ENCODE measurements at regions not wholly inside any gene's neighbourhood (a gene's known extent, or its start where the extent isn't known, plus 50 kb on each side); places are given as distances from the start of the nearest gene placed in this dataset.
"Not testable (repeated sequence)": the region's sequence is repeated elsewhere in the genome, so short reads cannot be mapped to it uniquely, and the experiment has no call there.

DNA sequence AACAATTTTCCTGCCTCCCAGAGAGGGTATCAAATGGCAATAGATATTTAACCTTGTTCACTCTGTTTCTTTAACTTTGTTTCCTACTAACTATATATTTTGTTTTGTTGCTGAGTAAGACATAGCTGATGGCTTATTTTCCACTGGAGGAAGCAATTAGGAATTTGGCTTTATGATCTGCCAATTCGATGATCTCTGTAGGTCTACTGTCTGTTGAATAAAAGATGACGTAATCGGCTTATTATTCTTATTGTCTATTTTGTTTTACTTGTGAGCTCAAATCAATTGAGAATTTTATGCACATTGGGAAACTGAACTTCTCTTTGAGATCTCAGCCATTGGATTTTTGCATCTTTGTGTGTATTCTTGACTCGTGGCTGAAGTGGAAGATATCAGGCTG is 862.6 kb downstream of the EFNB2 start:
- H3K9me3 Mint-ChIP-seq = peaks cover 6% of the 10 kb centered on the region
- H3K27ac Mint-ChIP-seq = no peak overlapping the region
- no peaks in the 10 kb centered on the region for H3K4me1 Mint-ChIP-seq
- no peaks in the 10 kb centered on the region for H3K36me3 Mint-ChIP-seq (ENCODE audit: low read depth)
- CTCF ChIA-PET = no interaction called here
- no peak for DNase-seq
- H3K4me3 Mint-ChIP-seq = no peak overlapping the region
- H3K27me3 Mint-ChIP-seq = no peaks in the 10 kb centered on the region
- POLR2A ChIA-PET = no interaction called here

- H3K9me3 Mint-ChIP-seq; DNase-seq; POLR2A ChIA-PET; H3K27ac Mint-ChIP-seq; H3K27me3 Mint-ChIP-seq; CTCF ChIA-PET; H3K4me1 Mint-ChIP-seq; H3K4me3 Mint-ChIP-seq; H3K36me3 Mint-ChIP-seq (ENCODE audit: low read depth): not testable (repeated sequence)
These were observed 864.3 kb downstream of the EFNB2 start for GRCh38 chr13:105671131-105671530.

DNA sequence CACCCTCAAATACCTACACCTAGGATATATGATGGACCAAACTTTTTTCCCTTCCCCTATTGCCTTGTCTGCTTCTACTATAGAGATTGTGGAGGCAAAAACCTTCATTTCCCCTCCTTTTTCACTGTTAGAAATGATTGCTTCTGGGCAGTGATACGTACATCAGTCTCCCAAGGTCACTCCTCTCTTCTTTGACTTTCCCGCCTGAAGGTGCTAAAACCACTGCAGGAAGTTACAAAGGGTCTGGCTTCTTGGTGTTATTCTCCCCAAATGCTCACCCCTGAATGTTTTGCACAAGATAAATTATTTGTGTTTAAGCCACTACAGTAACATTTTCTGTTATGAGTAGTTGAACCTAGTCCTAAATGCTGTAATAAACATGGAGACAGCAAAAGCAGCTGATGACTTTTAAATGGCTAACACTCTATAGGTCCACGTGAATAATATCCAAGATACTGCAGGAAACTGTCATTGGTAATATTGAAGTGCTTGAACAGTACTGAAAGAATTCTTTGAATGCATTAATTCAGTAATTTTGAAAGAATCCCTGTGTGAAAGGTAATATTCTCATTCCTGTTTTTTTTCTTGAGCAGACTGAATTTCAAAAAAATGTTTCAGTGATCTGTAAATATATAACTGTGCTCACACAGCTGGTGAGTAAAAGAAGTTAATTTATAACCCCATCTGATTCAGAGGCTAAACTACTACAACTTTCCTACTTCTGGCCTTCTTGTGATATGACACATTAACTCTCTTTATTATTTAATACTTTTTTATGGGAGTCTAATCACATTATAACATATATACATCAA is 865.1 kb downstream of the EFNB2 start:
- Mint-ChIP-seq H3K27me3 (no peaks in the 10 kb centered on the region), H3K9me3 (peaks cover 3% of the 10 kb centered on the region), H3K4me3 (no peak overlapping the region), H3K36me3 (ENCODE audit: low read depth) (no peaks in the 10 kb centered on the region), H3K27ac (no peak overlapping the region), H3K4me1 (no peaks in the 10 kb centered on the region)
- DNase-seq = no peak
- POLR2A ChIA-PET = no interaction called here
- CTCF ChIA-PET = no interaction called here

DNA sequence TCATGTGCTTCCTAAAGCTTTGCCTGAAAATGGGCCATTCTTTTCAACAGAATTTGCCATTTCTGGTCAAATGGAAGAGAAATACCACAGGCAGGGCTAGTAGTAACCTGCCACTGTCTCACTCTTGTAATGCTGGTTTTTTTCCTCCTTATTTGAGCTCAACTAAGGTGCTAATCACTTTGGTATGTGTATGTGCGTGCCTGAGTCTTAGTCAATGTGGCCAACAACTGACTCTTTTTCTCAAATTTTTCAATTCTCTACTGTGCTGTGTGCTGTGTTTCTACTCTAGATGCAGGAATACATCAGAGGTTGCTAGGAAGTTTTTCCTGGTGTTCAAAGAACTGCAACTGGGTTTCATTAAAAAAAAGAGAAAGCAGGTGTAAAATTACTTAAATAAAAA is 870.2 kb downstream of the EFNB2 start:
- no peak overlapping the region for H3K4me3 Mint-ChIP-seq
- no peaks in the 10 kb centered on the region for H3K27me3 Mint-ChIP-seq
- ChIA-PET POLR2A (no interaction called here), CTCF (no interaction called here)
- no peaks in the 10 kb centered on the region for H3K9me3 Mint-ChIP-seq
- H3K4me1 Mint-ChIP-seq = no peaks in the 10 kb centered on the region
- no peak for DNase-seq
- H3K27ac Mint-ChIP-seq = no peak overlapping the region
- no peaks in the 10 kb centered on the region for H3K36me3 Mint-ChIP-seq (ENCODE audit: low read depth)

DNA sequence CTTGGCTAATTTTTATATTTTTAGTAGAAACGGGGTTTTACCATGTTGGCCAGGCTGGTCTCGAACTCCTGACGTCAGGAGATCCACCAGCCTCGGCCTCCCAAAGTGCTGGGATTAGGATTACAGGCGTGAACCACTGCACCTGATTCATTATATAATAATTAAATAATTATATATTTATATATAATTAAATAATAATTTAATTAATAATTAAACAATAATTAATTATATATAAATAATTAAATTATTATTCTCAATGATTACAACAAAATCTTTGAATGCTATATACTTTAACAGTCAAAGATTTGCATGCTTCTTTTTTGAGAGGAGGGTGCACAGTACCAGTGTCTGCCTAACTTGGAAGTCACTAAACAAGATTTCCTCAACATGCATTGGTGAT is 872.3 kb downstream of the EFNB2 start:
- Mint-ChIP-seq H3K27ac (no peak overlapping the region), H3K36me3 (ENCODE audit: low read depth) (no peaks in the 10 kb centered on the region), H3K27me3 (no peaks in the 10 kb centered on the region), H3K4me1 (no peaks in the 10 kb centered on the region), H3K4me3 (no peak overlapping the region), H3K9me3 (peaks cover 2% of the 10 kb centered on the region)
- POLR2A ChIA-PET = no interaction called here
- CTCF ChIA-PET = no interaction called here
- DNase-seq = no peak

- ChIA-PET POLR2A (no interaction called here), CTCF (no interaction called here)
- H3K27ac Mint-ChIP-seq = no peak overlapping the region
- no peaks in the 10 kb centered on the region for H3K36me3 Mint-ChIP-seq (ENCODE audit: low read depth)
- no peak for DNase-seq
- H3K4me3 Mint-ChIP-seq = no peak overlapping the region
- H3K9me3 Mint-ChIP-seq = peaks cover 2% of the 10 kb centered on the region
- no peaks in the 10 kb centered on the region for H3K27me3 Mint-ChIP-seq
- H3K4me1 Mint-ChIP-seq = no peaks in the 10 kb centered on the region
These were observed 874.9 kb downstream of the EFNB2 start for GRCh38 chr13:105660561-105660960.

DNA sequence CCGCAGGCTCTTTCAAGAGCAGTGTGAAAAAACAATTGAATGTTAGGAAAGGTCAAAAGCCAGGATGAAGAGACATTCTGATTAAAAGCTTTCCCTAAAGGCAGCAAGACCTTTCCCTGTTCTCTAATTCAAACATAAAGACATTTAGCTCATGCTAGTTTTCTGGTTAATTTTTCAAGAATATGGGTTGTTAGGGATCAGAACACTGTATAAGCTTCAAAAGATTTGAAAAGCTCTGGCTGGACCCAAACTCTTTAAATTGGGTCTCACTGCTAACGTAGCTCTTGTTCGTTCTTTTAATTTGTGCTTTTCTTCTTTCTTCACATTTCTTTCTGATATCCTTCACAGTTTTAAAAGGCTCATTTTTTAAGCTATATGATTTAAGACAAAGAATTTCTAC is 877.0 kb downstream of the EFNB2 start:
- no peak overlapping the region for H3K4me3 Mint-ChIP-seq
- H3K36me3 Mint-ChIP-seq (ENCODE audit: low read depth) = no peaks in the 10 kb centered on the region
- CTCF ChIA-PET = no interaction called here
- DNase-seq = no peak
- no peaks in the 10 kb centered on the region for H3K4me1 Mint-ChIP-seq
- peaks cover 2% of the 10 kb centered on the region for H3K9me3 Mint-ChIP-seq
- no peaks in the 10 kb centered on the region for H3K27me3 Mint-ChIP-seq
- POLR2A ChIA-PET = no interaction called here
- H3K27ac Mint-ChIP-seq = no peak overlapping the region

DNA sequence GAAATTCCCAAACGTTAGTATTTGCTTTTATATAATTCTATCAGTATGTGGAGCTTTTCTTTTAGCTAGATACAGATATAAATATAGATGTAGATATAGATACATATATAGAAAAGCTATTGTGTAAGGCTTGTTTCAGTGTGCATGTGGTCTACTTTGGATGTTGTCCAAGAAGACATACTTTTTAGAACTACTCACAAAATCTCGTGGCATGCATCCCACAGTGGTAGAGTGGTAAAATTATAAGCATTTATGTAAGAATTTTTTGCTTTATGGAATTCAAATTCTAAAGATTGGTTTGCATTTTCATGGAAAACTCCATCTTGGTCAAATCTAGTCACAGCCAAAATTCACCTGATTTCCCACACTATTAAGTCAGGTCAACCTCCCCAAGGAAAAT is 880.4 kb downstream of the EFNB2 start:
- H3K4me1 Mint-ChIP-seq = no peaks in the 10 kb centered on the region
- peaks cover 2% of the 10 kb centered on the region for H3K9me3 Mint-ChIP-seq
- H3K27me3 Mint-ChIP-seq = no peaks in the 10 kb centered on the region
- H3K27ac Mint-ChIP-seq = no peak overlapping the region
- no peak overlapping the region for H3K4me3 Mint-ChIP-seq
- H3K36me3 Mint-ChIP-seq (ENCODE audit: low read depth) = no peaks in the 10 kb centered on the region
- ChIA-PET CTCF (no interaction called here), POLR2A (no interaction called here)
- DNase-seq = no peak

GRCh38 chr13:105643966-105644365 is 891.5 kb downstream of the EFNB2 start:
- Mint-ChIP-seq H3K4me3 (no peak overlapping the region), H3K27ac (no peak overlapping the region), H3K27me3 (no peaks in the 10 kb centered on the region), H3K36me3 (ENCODE audit: low read depth) (no peaks in the 10 kb centered on the region), H3K4me1 (no peaks in the 10 kb centered on the region), H3K9me3 (peaks cover 14% of the 10 kb centered on the region)
- DNase-seq = no peak
- ChIA-PET POLR2A (interaction anchor here (0.7 kb wide), 1 partner anchor 18 kb away, joined by 3 read pairs; no protein-coding TSS in a partner anchor), CTCF (no interaction called here)

- Mint-ChIP-seq H3K27ac (no peak overlapping the region), H3K4me1 (no peaks in the 10 kb centered on the region), H3K4me3 (no peak overlapping the region), H3K9me3 (peaks cover 10% of the 10 kb centered on the region), H3K27me3 (no peaks in the 10 kb centered on the region), H3K36me3 (ENCODE audit: low read depth) (no peaks in the 10 kb centered on the region)
- DNase-seq = no peak
- POLR2A ChIA-PET = no interaction called here
- CTCF ChIA-PET = no interaction called here
These were observed 892.9 kb downstream of the EFNB2 start for GRCh38 chr13:105642511-105642958.

GRCh38 chr13:105641121-105641520 is 894.3 kb downstream of the EFNB2 start:
- H3K4me1 Mint-ChIP-seq = no peaks in the 10 kb centered on the region
- H3K9me3 Mint-ChIP-seq = peaks cover 5% of the 10 kb centered on the region
- CTCF ChIA-PET = no interaction called here
- H3K27ac Mint-ChIP-seq = no peak overlapping the region
- DNase-seq = no peak
- H3K4me3 Mint-ChIP-seq = no peak overlapping the region
- no peaks in the 10 kb centered on the region for H3K27me3 Mint-ChIP-seq
- H3K36me3 Mint-ChIP-seq (ENCODE audit: low read depth) = no peaks in the 10 kb centered on the region
- POLR2A ChIA-PET = no interaction called here

DNA sequence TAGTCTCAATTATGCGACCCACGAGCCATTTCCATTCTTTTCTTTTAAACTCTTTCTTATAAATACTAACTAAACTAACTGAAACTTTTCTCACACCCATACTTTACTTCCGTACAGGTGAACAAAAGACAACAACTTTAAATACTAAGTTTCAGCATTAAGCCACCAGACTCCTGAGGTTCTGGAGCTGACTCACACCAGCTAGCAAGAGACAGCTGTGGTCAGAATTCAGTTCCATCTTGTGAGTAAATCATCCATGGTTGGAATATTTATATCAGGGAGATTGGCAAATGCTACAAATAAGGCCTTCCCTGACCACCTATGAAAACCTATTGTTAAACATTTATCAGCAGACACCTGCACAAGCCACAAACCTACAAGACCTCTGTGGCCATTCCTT is 897.0 kb downstream of the EFNB2 start:
- no peaks in the 10 kb centered on the region for H3K9me3 Mint-ChIP-seq
- H3K36me3 Mint-ChIP-seq (ENCODE audit: low read depth) = no peaks in the 10 kb centered on the region
- no peaks in the 10 kb centered on the region for H3K4me1 Mint-ChIP-seq
- DNase-seq = no peak
- CTCF ChIA-PET = no interaction called here
- no peaks in the 10 kb centered on the region for H3K27me3 Mint-ChIP-seq
- POLR2A ChIA-PET = no interaction called here
- no peak overlapping the region for H3K27ac Mint-ChIP-seq
- no peak overlapping the region for H3K4me3 Mint-ChIP-seq

DNA sequence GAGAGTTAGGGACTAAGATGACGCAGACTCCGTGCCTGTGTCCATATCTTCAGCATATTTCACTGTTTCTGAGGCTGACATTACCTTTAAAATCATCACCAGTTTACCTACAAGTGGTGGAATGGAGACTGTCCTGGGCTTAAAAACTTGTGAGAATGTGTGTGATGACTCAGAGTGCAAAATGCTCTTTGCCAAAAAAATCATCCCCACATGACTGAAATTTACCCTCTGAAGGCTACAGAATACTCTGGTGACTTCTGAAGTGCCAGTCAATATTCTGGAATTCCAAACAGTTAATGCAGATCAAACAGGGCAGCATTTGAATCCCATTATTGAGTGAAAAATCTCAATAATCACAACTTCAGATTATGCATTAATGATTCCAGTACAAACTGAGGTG is 901.4 kb downstream of the EFNB2 start:
- Mint-ChIP-seq H3K27me3 (no peaks in the 10 kb centered on the region), H3K4me1 (no peaks in the 10 kb centered on the region), H3K36me3 (ENCODE audit: low read depth) (no peaks in the 10 kb centered on the region), H3K27ac (no peak overlapping the region), H3K9me3 (no peaks in the 10 kb centered on the region), H3K4me3 (no peak overlapping the region)
- ChIA-PET POLR2A (no interaction called here), CTCF (no interaction called here)
- DNase-seq = no peak

DNA sequence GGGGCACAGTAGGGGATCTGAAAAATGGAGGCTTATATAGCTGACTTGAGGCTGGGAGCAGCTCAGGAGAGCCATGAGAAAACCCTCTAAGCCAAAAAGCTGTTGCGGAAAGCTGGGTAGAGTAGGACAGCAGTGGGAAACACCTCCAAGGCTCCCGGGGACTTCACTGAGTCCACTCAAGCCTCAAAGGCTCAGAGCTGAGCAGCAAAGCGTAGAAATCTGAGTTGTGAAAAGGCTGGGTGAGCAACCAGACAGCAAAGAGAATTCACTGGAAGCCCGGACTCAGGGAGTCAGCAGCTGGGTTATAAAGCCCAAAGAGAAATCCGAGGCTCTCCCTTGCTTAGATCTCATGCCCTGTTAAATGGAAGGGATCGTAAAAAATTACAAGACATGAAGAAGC is 905.0 kb downstream of the EFNB2 start:
- CTCF ChIA-PET = no interaction called here
- no peak for DNase-seq
- Mint-ChIP-seq H3K36me3 (ENCODE audit: low read depth) (no peaks in the 10 kb centered on the region), H3K4me3 (no peak overlapping the region), H3K4me1 (no peaks in the 10 kb centered on the region), H3K27me3 (no peaks in the 10 kb centered on the region), H3K27ac (no peak overlapping the region), H3K9me3 (no peaks in the 10 kb centered on the region)
- POLR2A ChIA-PET = no interaction called here
